ENCODE measurements at regions not wholly inside any gene's neighbourhood (a gene's known extent, or its start where the extent isn't known, plus 50 kb on each side); places are given as distances from the start of the nearest gene placed in this dataset.

DNA sequence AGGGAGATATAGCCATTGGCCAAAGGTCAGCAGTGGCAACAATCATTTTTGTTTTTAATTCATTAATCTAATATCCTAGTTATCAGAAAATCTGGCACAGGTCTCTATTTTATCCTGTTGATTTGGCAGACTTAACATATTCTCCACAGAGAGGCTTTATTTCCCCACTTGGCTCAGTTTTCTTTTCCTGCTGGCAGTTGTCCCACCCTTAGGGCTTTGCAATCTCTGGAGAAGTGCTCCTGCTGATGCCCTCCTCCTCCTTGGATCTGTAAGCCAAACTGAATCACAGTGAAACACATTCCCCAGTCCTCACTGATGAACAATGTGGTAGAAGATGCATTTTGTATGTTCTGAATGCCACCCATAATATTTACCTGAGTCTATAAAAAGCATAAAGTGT, 889.7 kb downstream of the PDHA2 start:
- TF ChIP-seq ZNF274 (IDR thresholded peaks at IDR 0.05; ENCODE audit: low read depth, low read length) (no peak), MAX (IDR thresholded peaks at IDR 0.05) (no peak), SP1 (IDR thresholded peaks at IDR 0.05; ENCODE audit: low read depth) (no peak), ATF3 (IDR thresholded peaks at IDR 0.05) (no peak)
- TF ChIP-seq, protein P1, sequence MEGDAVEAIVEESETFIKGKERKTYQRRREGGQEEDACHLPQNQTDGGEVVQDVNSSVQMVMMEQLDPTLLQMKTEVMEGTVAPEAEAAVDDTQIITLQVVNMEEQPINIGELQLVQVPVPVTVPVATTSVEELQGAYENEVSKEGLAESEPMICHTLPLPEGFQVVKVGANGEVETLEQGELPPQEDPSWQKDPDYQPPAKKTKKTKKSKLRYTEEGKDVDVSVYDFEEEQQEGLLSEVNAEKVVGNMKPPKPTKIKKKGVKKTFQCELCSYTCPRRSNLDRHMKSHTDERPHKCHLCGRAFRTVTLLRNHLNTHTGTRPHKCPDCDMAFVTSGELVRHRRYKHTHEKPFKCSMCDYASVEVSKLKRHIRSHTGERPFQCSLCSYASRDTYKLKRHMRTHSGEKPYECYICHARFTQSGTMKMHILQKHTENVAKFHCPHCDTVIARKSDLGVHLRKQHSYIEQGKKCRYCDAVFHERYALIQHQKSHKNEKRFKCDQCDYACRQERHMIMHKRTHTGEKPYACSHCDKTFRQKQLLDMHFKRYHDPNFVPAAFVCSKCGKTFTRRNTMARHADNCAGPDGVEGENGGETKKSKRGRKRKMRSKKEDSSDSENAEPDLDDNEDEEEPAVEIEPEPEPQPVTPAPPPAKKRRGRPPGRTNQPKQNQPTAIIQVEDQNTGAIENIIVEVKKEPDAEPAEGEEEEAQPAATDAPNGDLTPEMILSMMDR (IDR thresholded peaks at IDR 0.05 in 2 of 3, conservative IDR thresholded peaks at IDR 0.05 in 1 of 3; ENCODE audit: borderline replicate concordance in 1 of 3, insufficient read depth in 1 of 3, low read depth in 2 of 3, low read length in 2 of 3): no peak
